Liver (tissue), 3 donors: ENCODE measurements at regions not wholly inside any gene's neighbourhood (a gene's known extent, or its start where the extent isn't known, plus 50 kb on each side); places are given as distances from the start of the nearest gene placed in this dataset.

Experiments
- EGR1 ChIP-seq, 2 donors: IDR thresholded peaks; 2 replicates each; pipeline ENCODE4 v1.6.1; 2016 to 2018; ENCODE audit warnings: antibody characterized with exemption in 2 of 2, low read depth in 2 of 2
- NR2F2 ChIP-seq: IDR thresholded peaks from 2 replicates; pipeline ENCODE4 v1.6.1; 2016; ENCODE audit warnings: antibody characterized with exemption
- TAF1 ChIP-seq: conservative IDR thresholded peaks from 2 replicates; pipeline ENCODE4 v1.6.1; 2016; ENCODE audit warnings: antibody characterized with exemption, mild to moderate bottlenecking
- TF ChIP-seq, protein P1 (sequence below): fragments of 150-350 bp; IDR thresholded peaks from 2 replicates; pipeline ENCODE4 v1.5.1; 2017; ENCODE audit warnings: improper control_type of control experiment, low read depth, low read length; ENCODE audit not compliant: missing input control
- TF ChIP-seq, protein P2 (sequence below): IDR thresholded peaks from 2 replicates; pipeline ENCODE4 v1.6.1; 2016; ENCODE audit warnings: antibody characterized with exemption
- TF ChIP-seq, protein P3 (sequence below): IDR thresholded peaks from 2 replicates; pipeline ENCODE4 v1.6.1; 2016; ENCODE audit warnings: antibody characterized with exemption, mild to moderate bottlenecking
- donor health status: healthy.
- donor health status: healthy.

DNA sequence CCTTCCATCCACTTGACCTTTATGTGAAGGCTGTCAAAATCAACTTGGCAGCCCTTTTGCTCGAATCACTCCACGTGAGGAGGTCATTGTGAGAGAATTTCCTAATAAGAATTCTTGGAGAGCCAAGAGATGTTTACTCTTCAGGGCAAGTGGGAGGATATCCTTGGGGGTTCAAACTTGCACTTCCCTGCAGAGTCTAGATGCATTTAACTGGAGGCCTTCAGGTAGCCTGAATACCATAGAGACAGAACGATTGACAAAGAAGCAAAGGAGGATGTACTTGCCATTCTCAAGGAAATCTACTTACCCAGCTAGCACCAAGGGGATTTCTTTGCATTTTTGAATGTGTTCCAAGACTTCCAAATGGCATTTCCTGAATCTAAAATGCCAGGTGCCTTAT, 1702.6 kb upstream of the FLRT2 start:
- TF ChIP-seq, protein P1, sequence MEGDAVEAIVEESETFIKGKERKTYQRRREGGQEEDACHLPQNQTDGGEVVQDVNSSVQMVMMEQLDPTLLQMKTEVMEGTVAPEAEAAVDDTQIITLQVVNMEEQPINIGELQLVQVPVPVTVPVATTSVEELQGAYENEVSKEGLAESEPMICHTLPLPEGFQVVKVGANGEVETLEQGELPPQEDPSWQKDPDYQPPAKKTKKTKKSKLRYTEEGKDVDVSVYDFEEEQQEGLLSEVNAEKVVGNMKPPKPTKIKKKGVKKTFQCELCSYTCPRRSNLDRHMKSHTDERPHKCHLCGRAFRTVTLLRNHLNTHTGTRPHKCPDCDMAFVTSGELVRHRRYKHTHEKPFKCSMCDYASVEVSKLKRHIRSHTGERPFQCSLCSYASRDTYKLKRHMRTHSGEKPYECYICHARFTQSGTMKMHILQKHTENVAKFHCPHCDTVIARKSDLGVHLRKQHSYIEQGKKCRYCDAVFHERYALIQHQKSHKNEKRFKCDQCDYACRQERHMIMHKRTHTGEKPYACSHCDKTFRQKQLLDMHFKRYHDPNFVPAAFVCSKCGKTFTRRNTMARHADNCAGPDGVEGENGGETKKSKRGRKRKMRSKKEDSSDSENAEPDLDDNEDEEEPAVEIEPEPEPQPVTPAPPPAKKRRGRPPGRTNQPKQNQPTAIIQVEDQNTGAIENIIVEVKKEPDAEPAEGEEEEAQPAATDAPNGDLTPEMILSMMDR: no peak
- no peak for TF ChIP-seq EGR1 (IDR thresholded peaks at IDR 0.05; ENCODE audit: low read depth in 2 of 2)
- TF ChIP-seq NR2F2: no peak
- TF ChIP-seq, protein P2, sequence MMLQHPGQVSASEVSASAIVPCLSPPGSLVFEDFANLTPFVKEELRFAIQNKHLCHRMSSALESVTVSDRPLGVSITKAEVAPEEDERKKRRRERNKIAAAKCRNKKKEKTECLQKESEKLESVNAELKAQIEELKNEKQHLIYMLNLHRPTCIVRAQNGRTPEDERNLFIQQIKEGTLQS: no peak
- TF ChIP-seq, protein P3, sequence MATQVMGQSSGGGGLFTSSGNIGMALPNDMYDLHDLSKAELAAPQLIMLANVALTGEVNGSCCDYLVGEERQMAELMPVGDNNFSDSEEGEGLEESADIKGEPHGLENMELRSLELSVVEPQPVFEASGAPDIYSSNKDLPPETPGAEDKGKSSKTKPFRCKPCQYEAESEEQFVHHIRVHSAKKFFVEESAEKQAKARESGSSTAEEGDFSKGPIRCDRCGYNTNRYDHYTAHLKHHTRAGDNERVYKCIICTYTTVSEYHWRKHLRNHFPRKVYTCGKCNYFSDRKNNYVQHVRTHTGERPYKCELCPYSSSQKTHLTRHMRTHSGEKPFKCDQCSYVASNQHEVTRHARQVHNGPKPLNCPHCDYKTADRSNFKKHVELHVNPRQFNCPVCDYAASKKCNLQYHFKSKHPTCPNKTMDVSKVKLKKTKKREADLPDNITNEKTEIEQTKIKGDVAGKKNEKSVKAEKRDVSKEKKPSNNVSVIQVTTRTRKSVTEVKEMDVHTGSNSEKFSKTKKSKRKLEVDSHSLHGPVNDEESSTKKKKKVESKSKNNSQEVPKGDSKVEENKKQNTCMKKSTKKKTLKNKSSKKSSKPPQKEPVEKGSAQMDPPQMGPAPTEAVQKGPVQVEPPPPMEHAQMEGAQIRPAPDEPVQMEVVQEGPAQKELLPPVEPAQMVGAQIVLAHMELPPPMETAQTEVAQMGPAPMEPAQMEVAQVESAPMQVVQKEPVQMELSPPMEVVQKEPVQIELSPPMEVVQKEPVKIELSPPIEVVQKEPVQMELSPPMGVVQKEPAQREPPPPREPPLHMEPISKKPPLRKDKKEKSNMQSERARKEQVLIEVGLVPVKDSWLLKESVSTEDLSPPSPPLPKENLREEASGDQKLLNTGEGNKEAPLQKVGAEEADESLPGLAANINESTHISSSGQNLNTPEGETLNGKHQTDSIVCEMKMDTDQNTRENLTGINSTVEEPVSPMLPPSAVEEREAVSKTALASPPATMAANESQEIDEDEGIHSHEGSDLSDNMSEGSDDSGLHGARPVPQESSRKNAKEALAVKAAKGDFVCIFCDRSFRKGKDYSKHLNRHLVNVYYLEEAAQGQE: no peak
- no peak for TF ChIP-seq TAF1
